K562 (cell line): ENCODE measurements at regions not wholly inside any gene's neighbourhood (a gene's known extent, or its start where the extent isn't known, plus 50 kb on each side); places are given as distances from the start of the nearest gene placed in this dataset.

Experiments used
- ATAC-seq: fragments of 200-7000 bp; cut with Tn5 transposase; 3 replicates; pipeline ENCODE4 v1.9.1; 2020; ENCODE audit warnings: moderate library complexity
- BruUV-seq: library from RNA; stranded (reverse); fragments of 400-500 nt; replicated peaks from 2 replicates; lab custom pipeline; 2021; lab: Mats Ljungman, UMichigan
- CTCF ChIA-PET: fragments of 300-600 bp; formaldehyde crosslinking; extraction: SDS; loops from one replicate; lab custom pipeline; 2021; ENCODE audit warnings: low intra/inter-chr PET ratio; lab: Yijun Ruan, JAX
- POLR2A ChIA-PET: fragments of 300-600, 350-650 bp; sonication (Branson Sonifier 250); formaldehyde crosslinking; extraction: SDS; loops from one replicate; lab custom pipeline; 2021; ENCODE audit warnings: antibody characterized with exemption, inconsistent platforms; lab: Yijun Ruan, JAX
- DNase-seq, 4 experiments: peaks; one replicate each; pipeline versions ENCODE4 v3.0.0 to v3.0.0-alpha.2; 2011 to 2018; ENCODE audit warnings: low spot score in 3 of 4, mixed read lengths in 3 of 4; ENCODE audit errors: extremely low read depth in 1 of 4
- FAIRE-seq: peaks from 2 replicates; lab custom pipeline; 2011; peaks lifted over from hg19 to GRCh38; lab: Jason Lieb, UNC
- H2AFZ ChIP-seq: 2 replicates; pipeline ENCODE4 v1.6.0; 2011; ENCODE audit warnings: low read depth, low read length, control low read depth, inconsistent platforms
- H3K27ac ChIP-seq: fragments of 200-600 bp; 3 replicates; pipeline ENCODE4 v1.8.0; 2011; ENCODE audit warnings: low read depth, mild to moderate bottlenecking, control low read depth, inconsistent platforms, low read length, moderate library complexity, mixed read lengths; ENCODE audit errors: extremely low read depth
- H3K27me3 ChIP-seq, 2 experiments: fragments of 300-600 bp in 1 of 2; 2 replicates in 1 of 2; 3 replicates in 1 of 2; pipeline versions ENCODE4 v1.6.0 to v1.8.0; 2011; ENCODE audit warnings: inconsistent platforms in 2 of 2, low read length in 2 of 2, mild to moderate bottlenecking in 1 of 2, mixed read lengths in 1 of 2, moderate library complexity in 1 of 2; ENCODE audit not compliant: control insufficient read depth in 2 of 2, insufficient read depth in 2 of 2
- H3K36me3 ChIP-seq: fragments of 300-600 bp; 3 replicates; pipeline ENCODE4 v1.8.0; 2011; ENCODE audit warnings: mild to moderate bottlenecking, low read length, inconsistent platforms; ENCODE audit not compliant: control insufficient read depth, insufficient read depth
- H3K4me1 ChIP-seq, 2 experiments: fragments of 200-600 bp in 1 of 2; replicated peaks in 1 of 2; 2 replicates in 1 of 2; 3 replicates in 1 of 2; pipeline versions ENCODE4 v1.5.1 to v1.8.0; 2011; ENCODE audit warnings: inconsistent platforms in 2 of 2, low read length in 2 of 2, mild to moderate bottlenecking in 1 of 2, mixed read lengths in 1 of 2, moderate library complexity in 1 of 2; ENCODE audit not compliant: control insufficient read depth in 2 of 2, insufficient read depth in 2 of 2
- H3K4me2 ChIP-seq: 2 replicates; pipeline ENCODE4 v1.6.1; 2011; ENCODE audit warnings: low read length, control low read depth, inconsistent platforms, mixed read lengths; ENCODE audit not compliant: insufficient read depth
- H3K4me3 ChIP-seq: fragments of 200-600 bp; sonication (generic), shearing (Covaris generic); 2 replicates; pipeline ENCODE4 v1.5.1; 2016; ENCODE audit warnings: control low read depth, inconsistent platforms
- H3K79me2 ChIP-seq: fragments of 200-600 bp; 3 replicates; pipeline ENCODE4 v1.8.0; 2011; ENCODE audit warnings: low read length, inconsistent platforms; ENCODE audit not compliant: control insufficient read depth, insufficient read depth
- H3K9ac ChIP-seq, 2 experiments: 2 replicates each; pipeline versions ENCODE4 v1.6.0 to v1.6.1; 2011; ENCODE audit warnings: low read depth in 2 of 2, low read length in 2 of 2, control low read depth in 1 of 2, inconsistent platforms in 1 of 2, mild to moderate bottlenecking in 1 of 2, mixed read lengths in 1 of 2; ENCODE audit not compliant: insufficient read depth in 1 of 2
- H3K9me1 ChIP-seq: one replicate; pipeline ENCODE4 v1.6.0; 2011; ENCODE audit warnings: inconsistent platforms, mild to moderate bottlenecking, low read length, moderate library complexity; ENCODE audit not compliant: control insufficient read depth, insufficient read depth
- H3K9me3 ChIP-seq: replicated peaks from 2 replicates; pipeline ENCODE4 v1.5.1; 2011; ENCODE audit warnings: low read depth, low read length, inconsistent platforms; ENCODE audit not compliant: control insufficient read depth, insufficient read depth
- H4K20me1 ChIP-seq: replicated peaks from 2 replicates; pipeline ENCODE4 v1.6.1; 2011; ENCODE audit warnings: low read length, inconsistent platforms, mixed read lengths; ENCODE audit not compliant: control insufficient read depth, insufficient read depth
- KAT2B ChIP-seq: IDR thresholded peaks from one replicate; pipeline ENCODE4 v1.6.1; 2012; ENCODE audit warnings: low read depth, mild to moderate bottlenecking, control low read depth, inconsistent platforms, low read length, moderate library complexity
- NFYB ChIP-seq: IDR thresholded peaks from 2 replicates; pipeline ENCODE4 v1.6.1; 2011; ENCODE audit warnings: mild to moderate bottlenecking, moderate library complexity; ENCODE audit not compliant: insufficient read length; ENCODE audit errors: extremely low read depth
- RFX1 ChIP-seq: fragments of 450-650 bp; IDR thresholded peaks from 2 replicates; pipeline ENCODE4 v1.6.1; 2016; ENCODE audit warnings: mild to moderate bottlenecking, moderate library complexity
- WGBS: fragments of 100-300 bp; shearing (Covaris generic); methylation state at CpG from one replicate; pipeline ENCODE4 v1.1.6; 2016; ENCODE audit warnings: low coverage, mixed read lengths; ENCODE audit not compliant: insufficient coverage; ENCODE audit errors: missing lambda C conversion rate; 5-methylcytosine and 5-hydroxymethylcytosine counted together
- in situ Hi-C: fragments of 300-500 bp; cut with MboI; formaldehyde crosslinking; loops from 4 replicates; pipeline ENCODE4 v1.15.0; 2018; ENCODE audit warnings: inconsistent platforms, mixed read lengths
- intact Hi-C: fragments of 100-400 bp; cut with micrococcal nuclease; formaldehyde crosslinking; loops from 2 replicates; pipeline ENCODE4 v1.14.2; 2022
- TF ChIP-seq, protein P1 (sequence below): sonication (generic); formaldehyde crosslinking; IDR thresholded peaks from 2 replicates; pipeline ENCODE4 v1.8.0; 2023; ENCODE audit warnings: mild to moderate bottlenecking, missing genetic modification reagents

DNA sequence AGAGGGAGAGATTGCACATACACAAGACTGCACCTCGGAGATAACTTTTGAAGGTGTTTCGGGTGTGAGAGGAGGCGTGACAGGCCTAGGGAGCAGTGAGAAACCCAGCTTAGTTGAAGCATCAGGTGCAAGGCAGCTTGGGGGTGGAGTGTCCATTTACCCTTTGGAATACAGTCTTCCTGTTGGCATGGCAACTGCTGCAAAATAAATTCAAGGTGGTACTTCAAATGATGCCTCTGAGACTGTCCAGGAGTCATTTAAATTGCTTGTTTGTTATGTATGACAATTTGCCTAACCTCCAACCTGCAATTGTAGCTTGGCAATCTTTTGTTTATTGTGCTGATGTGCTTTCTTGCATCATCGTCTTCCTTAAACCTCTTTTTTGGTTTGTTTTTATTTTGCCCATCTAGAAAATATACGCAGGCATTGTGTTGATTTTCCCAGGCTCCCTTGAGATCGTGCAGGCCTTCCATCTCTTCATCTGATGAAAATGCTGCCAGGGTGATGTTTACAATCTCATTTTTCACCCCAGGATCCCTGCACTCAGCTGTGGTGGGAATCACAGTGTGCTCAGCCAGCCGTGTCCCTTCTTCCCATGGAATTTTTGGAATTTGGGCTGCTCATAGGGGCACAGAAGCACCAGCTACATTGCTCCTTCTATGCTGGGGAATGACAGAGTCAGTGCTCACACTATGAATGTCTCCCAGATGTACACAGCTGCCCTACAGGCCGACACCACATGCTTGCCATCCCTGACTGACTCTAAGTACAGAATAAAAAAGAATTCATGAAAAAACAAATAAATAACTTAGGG, 583.1 kb upstream of the CFAP20DC start:
- Histone ChIP-seq H4K20me1 (no peaks in the 10 kb centered on the region), H3K4me3 (no peak overlapping the region), H3K36me3 (no peaks in the 10 kb centered on the region), H3K4me2 (no peak overlapping the region), H3K27me3 (no peaks in the 10 kb centered on the region), H3K9ac (no peak overlapping the region)
- POLR2A ChIA-PET: no interaction called here
- BruUV-seq: no TSS peak
- TF ChIP-seq, protein P1, sequence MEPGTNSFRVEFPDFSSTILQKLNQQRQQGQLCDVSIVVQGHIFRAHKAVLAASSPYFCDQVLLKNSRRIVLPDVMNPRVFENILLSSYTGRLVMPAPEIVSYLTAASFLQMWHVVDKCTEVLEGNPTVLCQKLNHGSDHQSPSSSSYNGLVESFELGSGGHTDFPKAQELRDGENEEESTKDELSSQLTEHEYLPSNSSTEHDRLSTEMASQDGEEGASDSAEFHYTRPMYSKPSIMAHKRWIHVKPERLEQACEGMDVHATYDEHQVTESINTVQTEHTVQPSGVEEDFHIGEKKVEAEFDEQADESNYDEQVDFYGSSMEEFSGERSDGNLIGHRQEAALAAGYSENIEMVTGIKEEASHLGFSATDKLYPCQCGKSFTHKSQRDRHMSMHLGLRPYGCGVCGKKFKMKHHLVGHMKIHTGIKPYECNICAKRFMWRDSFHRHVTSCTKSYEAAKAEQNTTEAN (CRISPR knock-in tag): no peak
- peak; percentile 30 for TF ChIP-seq RFX1
- TF ChIP-seq, all 486 proteins: peak for 1
- no peaks in the 10 kb centered on the region for H3K9me3 ChIP-seq
- no peaks in the 10 kb centered on the region for H3K4me1 ChIP-seq
- intact Hi-C loops (no loop called here), in situ Hi-C loops (no loop called here)
- no peak overlapping the region for H3K27ac ChIP-seq
- WGBS: under 1% methylated on average over 8 of the region's 8 CpGs
- ATAC-seq (no peak), FAIRE-seq (no peak), DNase-seq (no peak)
- H2AFZ ChIP-seq: no peak overlapping the region
- H3K79me2 ChIP-seq: no peaks in the 10 kb centered on the region
- no peaks in the 10 kb centered on the region for H3K9me1 ChIP-seq
- CTCF ChIA-PET: no interaction called here

DNA sequence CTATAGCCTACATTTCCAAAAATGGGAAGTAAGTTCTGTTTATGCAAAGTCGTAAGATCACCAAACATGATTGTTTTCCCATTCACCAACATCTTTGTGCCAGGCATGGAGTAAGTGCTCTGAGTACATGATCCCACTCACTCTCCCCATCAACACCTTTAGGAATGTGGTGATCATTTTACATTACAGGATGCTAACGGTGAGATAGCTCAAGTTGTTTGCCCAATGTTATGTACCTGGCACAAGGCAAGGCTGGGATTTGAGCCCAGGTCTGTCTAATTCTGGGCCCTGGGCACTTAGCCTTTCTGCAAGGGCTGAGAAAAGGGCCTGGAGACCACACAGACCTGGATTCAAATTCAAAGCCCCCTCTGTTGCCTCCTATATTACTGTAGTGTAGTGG, 581.7 kb upstream of the CFAP20DC start:
- TF ChIP-seq NFYB (no peak), KAT2B (no peak)
- TF ChIP-seq, all 486 proteins: peak for 0
- H3K9me1 ChIP-seq: no peaks in the 10 kb centered on the region
- H3K79me2 ChIP-seq: no peaks in the 10 kb centered on the region
- intact Hi-C loops (no loop called here), in situ Hi-C loops (no loop called here)
- CTCF ChIA-PET: no interaction called here
- DNase-seq: no peak
- H3K9ac ChIP-seq: no peak overlapping the region
- H3K36me3 ChIP-seq: no peaks in the 10 kb centered on the region
- BruUV-seq: no TSS peak
- H3K4me2 ChIP-seq: no peak overlapping the region
- H3K27ac ChIP-seq: no peak overlapping the region
- no peaks in the 10 kb centered on the region for H3K4me1 ChIP-seq
- H2AFZ ChIP-seq: no peak overlapping the region
- no peak overlapping the region for H3K4me3 ChIP-seq
- POLR2A ChIA-PET: no interaction called here
- no peak for ATAC-seq
- no peaks in the 10 kb centered on the region for H4K20me1 ChIP-seq
- no peaks in the 10 kb centered on the region for H3K9me3 ChIP-seq
- no peak for FAIRE-seq
- no peaks in the 10 kb centered on the region for H3K27me3 ChIP-seq
- WGBS: 0% methylated on average over 2 of the region's 2 CpGs
